Activated T-cell treated with anti-CD3 and anti-CD28 coated beads, Interleukin-2, amount 50 U/mL, for 1 hour (primary cell): ENCODE measurements at regions not wholly inside any gene's neighbourhood (a gene's known extent, or its start where the extent isn't known, plus 50 kb on each side); places are given as distances from the start of the nearest gene placed in this dataset.

ENCODE experiments used
- DNase-seq: peaks from one replicate; pipeline ENCODE4 v3.0.0-alpha.2; 2020

DNA sequence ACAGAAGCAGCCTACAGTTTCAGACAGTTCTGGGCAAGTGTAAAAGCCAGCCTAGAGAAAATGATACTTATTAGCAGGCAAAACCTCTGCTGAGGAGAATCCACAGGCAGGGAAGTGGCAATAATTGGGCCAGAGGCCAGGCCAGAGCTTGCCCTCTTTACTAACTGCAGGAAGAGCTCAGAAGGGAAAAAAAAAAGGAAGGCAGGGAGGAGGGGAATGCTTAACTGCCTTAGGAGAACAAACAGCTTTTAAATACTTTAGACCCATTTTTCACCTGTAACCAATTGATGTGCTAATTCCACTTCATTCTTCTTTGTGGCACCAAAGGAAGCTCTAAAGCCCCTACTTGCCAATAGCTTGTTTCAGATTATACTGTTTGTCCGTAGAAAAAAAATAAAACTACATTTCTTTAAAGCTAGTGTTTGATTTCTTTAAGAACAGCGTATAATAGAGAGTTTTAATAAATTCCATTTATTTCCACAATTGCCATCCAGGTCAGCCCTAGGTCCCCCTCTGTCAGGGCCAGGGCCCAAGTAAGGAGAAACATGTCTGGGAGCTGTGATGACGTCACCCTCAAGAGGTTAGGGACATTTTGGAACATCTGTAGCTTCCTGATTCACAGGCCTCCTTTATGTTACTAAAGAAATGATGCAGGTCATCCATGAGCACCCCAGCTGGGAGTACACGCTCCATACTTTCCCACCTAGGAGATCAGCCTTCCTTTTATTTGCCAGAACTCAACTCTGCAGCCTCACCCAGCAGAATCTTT is 384.3 kb downstream of the CDC5L start:
- no peak for DNase-seq

DNA sequence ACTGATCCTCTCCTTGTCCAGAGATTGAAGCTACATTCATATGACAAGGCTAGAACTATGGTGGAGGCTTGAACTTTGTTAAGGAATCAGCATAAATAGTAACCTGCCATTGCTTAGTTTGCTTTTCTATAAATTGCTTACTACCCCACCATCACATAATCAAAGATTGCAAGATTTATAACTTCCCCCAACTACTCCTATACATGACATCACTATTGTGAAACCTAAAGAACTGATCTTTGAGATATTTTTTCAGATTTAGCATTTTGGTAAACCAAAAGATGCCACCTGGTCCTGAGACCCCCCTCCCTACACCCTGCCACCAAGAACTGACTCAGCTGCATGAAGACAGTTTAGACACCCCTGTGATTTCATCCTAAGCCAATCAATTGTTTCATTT is 385.3 kb downstream of the CDC5L start:
- DNase-seq = no peak

DNA sequence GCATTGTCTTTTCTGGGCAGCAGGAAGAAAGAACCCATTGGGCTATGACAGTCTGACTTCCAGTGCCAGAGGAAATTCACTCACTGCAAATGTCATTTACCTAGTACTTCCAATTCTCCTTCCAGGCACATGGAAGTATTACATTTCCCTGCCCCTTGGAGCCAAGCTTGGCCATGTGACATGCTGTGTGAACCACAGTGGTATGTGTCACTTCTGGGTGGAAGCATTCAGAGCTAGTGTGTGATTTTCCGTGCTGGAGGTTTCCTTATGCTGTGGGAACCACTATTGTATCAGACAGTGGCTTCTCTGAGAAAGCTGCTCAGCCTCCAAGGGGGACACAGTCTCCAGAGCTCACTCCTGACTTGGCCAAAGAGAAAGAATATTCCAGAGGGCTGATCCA is 387.6 kb downstream of the CDC5L start:
- no peak for DNase-seq

DNA sequence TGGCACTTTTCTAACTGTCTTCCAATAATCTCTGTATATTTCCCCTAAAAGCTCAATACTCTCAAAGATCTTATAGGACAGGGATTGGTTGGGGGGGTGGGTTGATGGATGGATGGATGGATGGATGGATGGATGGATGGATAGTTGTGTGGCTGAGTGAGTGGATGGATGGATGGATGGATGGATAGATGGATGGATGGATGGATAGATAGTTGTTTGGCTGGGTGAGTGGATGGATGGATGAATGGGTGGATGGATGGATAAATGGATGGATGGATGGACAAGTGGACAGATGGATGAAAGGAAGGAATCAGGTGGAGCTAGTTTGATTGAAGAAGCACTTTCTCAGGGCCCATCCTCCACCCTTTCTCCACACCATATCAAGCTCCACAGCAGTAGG is 388.8 kb downstream of the CDC5L start:
- DNase-seq = no peak

DNA sequence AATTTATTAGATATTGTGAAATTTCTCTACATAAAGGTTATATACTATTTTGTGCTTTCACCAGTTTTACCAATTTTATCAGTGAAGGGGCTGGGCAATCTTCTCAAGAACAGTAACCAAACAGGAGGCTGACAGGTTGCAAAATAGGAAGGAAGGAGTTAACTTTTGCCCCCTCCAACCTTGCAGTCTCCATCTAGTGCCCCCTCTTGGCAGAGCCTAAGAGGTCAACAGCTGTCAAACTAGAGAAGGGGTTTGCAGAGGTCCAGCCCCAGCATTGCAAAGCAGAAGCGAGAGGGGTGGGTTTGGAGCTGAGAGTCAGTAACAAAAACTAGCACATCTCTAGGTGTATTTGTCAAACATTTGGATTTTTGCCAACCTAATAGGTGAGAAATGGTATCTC is 391.0 kb downstream of the CDC5L start:
- DNase-seq = no peak
